GM12892 (cell line): ENCODE measurements at regions not wholly inside any gene's neighbourhood (a gene's known extent, or its start where the extent isn't known, plus 50 kb on each side); places are given as distances from the start of the nearest gene placed in this dataset.

ENCODE experiments used
- POLR2A ChIP-seq: IDR thresholded peaks from 2 replicates; pipeline ENCODE4 v1.6.1; 2011; ENCODE audit warnings: low read depth, low read length, control low read depth
- POLR2AphosphoS5 ChIP-seq: IDR thresholded peaks from 2 replicates; pipeline ENCODE4 v1.6.1; 2011; ENCODE audit warnings: low read depth, low read length, control low read depth
- TAF1 ChIP-seq: IDR thresholded peaks from 2 replicates; pipeline ENCODE4 v1.6.1; 2011; ENCODE audit warnings: low read depth, mild to moderate bottlenecking, control low read depth, low read length, borderline replicate concordance

GRCh38 chr14:85822236-85822635 lies 292.3 kb downstream of the FLRT2 start:
- TF ChIP-seq POLR2A (no peak), POLR2AphosphoS5 (no peak), TAF1 (no peak)
